Activated CD4-positive, alpha-beta T cell treated with anti-CD3 and anti-CD28 coated beads for 36 hours (primary cell): ENCODE measurements at regions not wholly inside any gene's neighbourhood (a gene's known extent, or its start where the extent isn't known, plus 50 kb on each side); places are given as distances from the start of the nearest gene placed in this dataset.

Source experiments
- ATAC-seq: fragments of 200-7000 bp; cut with Tn5 transposase; one replicate; pipeline ENCODE4 v1.10.0; 2021; ENCODE audit warnings: mild to moderate bottlenecking, moderate library complexity
- CTCF ChIA-PET: fragments of 350-600 bp; sonication (Branson Sonifier 250); formaldehyde crosslinking; loops from one replicate; lab custom pipeline; 2021; ENCODE audit warnings: antibody characterized with exemption; lab: Charles Lee
- POLR2A ChIA-PET: fragments of 350-600 bp; sonication (Branson Sonifier 250); formaldehyde crosslinking; loops from one replicate; lab custom pipeline; 2021; ENCODE audit warnings: antibody characterized with exemption, inconsistent platforms; lab: Charles Lee
- DNase-seq: peaks from one replicate; pipeline ENCODE4 v3.0.0-alpha.2; 2020
- H3K27ac Mint-ChIP-seq: one replicate; pipeline ENCODE4 v1.8.0; 2021; ENCODE audit warnings: mixed read lengths
- H3K27me3 Mint-ChIP-seq: one replicate; pipeline ENCODE4 v1.8.0; 2021; ENCODE audit warnings: mixed read lengths
- H3K36me3 Mint-ChIP-seq: one replicate; pipeline ENCODE4 v1.8.0; 2021; ENCODE audit warnings: low read depth, mixed read lengths
- H3K4me1 Mint-ChIP-seq: one replicate; pipeline ENCODE4 v1.8.0; 2021; ENCODE audit warnings: mixed read lengths
- H3K4me3 Mint-ChIP-seq: one replicate; pipeline ENCODE4 v1.8.0; 2021; ENCODE audit warnings: mild to moderate bottlenecking, moderate library complexity, mixed read lengths
- H3K9me3 Mint-ChIP-seq: one replicate; pipeline ENCODE4 v1.8.0; 2021; ENCODE audit warnings: low read depth, mixed read lengths
- intact Hi-C, 2 experiments: fragments of 100-400 bp; cut with DNase I in 1 of 2; cut with micrococcal nuclease in 1 of 2; formaldehyde crosslinking; loops; one replicate each; pipeline versions ENCODE4 v1.14.2 to v1.15.1; 2022 to 2024; cut with DNase I, micrococcal nuclease

DNA sequence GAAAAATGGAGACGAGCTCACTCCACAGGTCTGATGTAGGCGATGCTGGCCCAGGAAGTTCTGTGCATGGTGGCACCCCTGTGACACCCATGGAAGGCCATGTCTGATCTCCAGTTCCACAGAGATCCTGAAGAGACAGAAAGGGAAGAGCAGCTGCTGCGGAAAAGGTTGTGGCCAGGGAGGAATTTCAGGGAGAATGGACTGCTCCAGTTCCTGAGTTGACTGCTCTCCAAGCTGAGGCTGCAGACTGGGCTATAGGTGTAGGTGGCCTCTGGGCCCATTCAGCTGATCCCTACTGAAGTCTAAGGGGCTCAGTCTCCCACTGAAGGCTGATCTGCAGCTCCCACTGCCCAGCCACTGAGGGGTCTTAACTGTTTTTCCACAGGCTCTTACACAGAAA, 89.2 kb downstream of the ETS2 start:
- H3K9me3 Mint-ChIP-seq, result peaks cover 4% of the 10 kb centered on the region
- peaks cover 22% of the 10 kb centered on the region for H3K27me3 Mint-ChIP-seq
- ATAC-seq (no peak), DNase-seq (no peak)
- no peak overlapping the region for H3K4me3 Mint-ChIP-seq
- no peaks in the 10 kb centered on the region for H3K36me3 Mint-ChIP-seq
- H3K27ac Mint-ChIP-seq, result no peak overlapping the region
- ChIA-PET POLR2A (no interaction called here), CTCF (interaction anchor here (1.7 kb wide), 1 partner anchor 8 kb away, joined by 6 read pairs; no protein-coding TSS in a partner anchor)
- intact Hi-C loops, result no loop called here
- peaks cover 18% of the 10 kb centered on the region for H3K4me1 Mint-ChIP-seq

DNA sequence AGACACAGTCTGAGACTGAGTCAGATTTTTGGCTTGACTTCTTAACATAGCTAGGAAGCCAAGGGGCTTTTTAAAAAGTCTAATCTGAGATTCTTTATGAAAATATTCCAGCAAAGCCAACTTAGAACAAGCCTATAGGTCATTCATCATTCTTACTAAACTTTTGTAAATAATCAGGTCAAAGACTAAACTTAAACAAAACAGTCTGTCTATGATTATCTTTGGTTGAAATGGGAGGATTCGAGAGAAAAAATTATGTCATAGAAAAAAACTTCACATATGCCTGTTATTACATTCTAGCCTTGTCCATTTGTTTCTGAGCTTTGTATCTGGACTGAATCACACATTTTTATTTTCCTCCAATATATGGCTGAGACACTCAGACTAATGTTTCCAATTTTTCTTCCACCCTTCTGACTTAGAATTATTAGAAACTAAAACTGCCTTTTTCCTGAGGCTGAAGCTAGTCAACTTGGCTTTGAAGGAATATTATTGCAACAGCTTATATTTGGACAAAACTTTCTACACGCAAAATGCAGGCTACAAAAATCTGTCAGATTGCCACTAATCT, 83.3 kb downstream of the ETS2 start:
- Mint-ChIP-seq H3K27me3 (peaks cover 22% of the 10 kb centered on the region), H3K9me3 (peaks cover 20% of the 10 kb centered on the region), H3K4me3 (no peak overlapping the region), H3K27ac (no peak overlapping the region), H3K4me1 (peaks cover 2% of the 10 kb centered on the region), H3K36me3 (peaks cover 2% of the 10 kb centered on the region)
- ChIA-PET POLR2A (no interaction called here), CTCF (interaction anchor here (0.8 to 1.1 kb wide), 2 partner anchors 22 to 154 kb away, joined by 3 read pairs; no protein-coding TSS in a partner anchor)
- intact Hi-C loops, result no loop called here
- no peak for ATAC-seq
- no peak for DNase-seq

DNA sequence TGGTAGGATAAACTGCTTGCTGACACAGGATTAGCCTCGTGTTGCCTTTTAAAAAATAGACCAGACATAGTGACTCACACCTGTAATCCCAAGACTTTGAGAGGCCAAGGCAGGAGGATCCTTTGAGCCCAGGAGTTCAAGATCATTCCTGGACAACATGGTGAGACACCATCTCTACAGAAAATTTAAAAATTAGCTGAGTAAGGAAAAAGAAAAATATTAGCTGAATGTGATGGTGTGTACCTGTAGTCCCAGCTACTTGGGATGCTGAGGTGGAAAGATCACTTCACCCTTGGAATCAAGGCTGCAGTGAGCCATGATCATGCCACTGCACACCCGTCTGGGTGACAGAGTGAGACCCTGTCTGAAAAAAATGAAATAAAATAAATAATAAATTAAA, 82.0 kb downstream of the ETS2 start:
- Mint-ChIP-seq H3K9me3 (peaks cover 20% of the 10 kb centered on the region), H3K27ac (no peak overlapping the region), H3K4me1 (peaks cover 2% of the 10 kb centered on the region), H3K4me3 (no peak overlapping the region), H3K27me3 (peaks cover 19% of the 10 kb centered on the region), H3K36me3 (peaks cover 2% of the 10 kb centered on the region)
- ATAC-seq, result no peak
- no peak for DNase-seq
- intact Hi-C loops, result no loop called here
- CTCF ChIA-PET, result interaction anchor here (1.0 kb wide), 1 partner anchor 8 kb away, joined by 6 read pairs; no protein-coding TSS in a partner anchor
- POLR2A ChIA-PET, result no interaction called here

DNA sequence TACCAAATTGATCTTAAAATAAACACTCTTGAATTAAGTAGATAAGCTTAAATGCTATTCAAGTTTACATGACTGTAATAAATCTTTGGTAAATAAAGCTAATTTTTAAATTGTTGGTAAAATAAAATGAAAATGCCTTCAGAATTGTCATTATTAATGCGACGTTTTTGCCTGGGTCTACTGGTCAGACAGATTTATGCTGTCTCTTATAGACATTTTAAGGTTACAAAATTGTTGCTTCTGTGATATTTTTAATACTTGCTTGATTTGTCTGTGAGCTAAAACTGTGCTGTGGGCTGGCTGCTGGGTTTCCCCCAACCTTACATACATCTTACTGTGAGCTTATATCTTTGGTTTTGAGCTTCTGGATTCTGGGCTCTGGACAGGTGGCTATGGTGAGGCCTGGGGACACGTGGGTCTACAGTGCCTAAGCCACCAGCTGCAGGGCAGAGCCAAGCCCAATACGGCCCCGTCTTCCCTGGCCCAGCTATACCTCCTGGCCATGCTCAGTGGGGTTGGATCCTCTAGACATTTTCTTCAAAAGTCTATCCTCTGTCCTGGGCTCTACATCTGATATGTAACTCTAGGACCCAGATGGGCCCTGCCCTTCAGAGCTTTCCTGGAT, 81.4 kb downstream of the ETS2 start:
- Mint-ChIP-seq H3K4me1 (peaks cover 2% of the 10 kb centered on the region), H3K27me3 (peaks cover 17% of the 10 kb centered on the region), H3K9me3 (peaks cover 20% of the 10 kb centered on the region), H3K36me3 (peaks cover 2% of the 10 kb centered on the region), H3K4me3 (no peak overlapping the region), H3K27ac (no peak overlapping the region)
- ATAC-seq (no peak), DNase-seq (no peak)
- intact Hi-C loops, result no loop called here
- ChIA-PET CTCF (interaction anchor here (0.6 to 1.0 kb wide), 2 partner anchors 9 to 156 kb away, joined by 3 to 6 read pairs; no protein-coding TSS in a partner anchor), POLR2A (no interaction called here)

DNA sequence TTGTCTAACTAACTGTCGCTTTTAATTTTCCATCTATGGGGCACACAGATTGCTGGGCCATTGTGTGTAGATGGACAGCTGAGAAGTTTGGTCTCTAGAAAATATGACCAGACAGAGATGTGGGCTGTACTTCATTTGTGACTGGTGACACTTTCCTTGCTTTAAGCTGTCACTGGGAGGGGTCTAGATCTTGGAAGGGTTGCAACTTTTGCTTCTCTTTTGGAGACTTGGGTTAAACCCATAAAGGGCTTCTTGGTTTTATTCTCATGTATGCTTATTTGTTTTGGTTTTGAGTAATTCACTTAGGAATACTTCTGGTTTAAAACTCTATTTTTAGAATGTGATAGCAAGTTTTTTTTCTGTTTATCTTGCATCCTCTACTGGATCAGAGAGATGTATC, 80.2 kb downstream of the ETS2 start:
- no peak for ATAC-seq
- POLR2A ChIA-PET, result no interaction called here
- H3K36me3 Mint-ChIP-seq, result peaks cover 2% of the 10 kb centered on the region
- no peak overlapping the region for H3K27ac Mint-ChIP-seq
- DNase-seq, result no peak
- H3K4me1 Mint-ChIP-seq, result peaks cover 2% of the 10 kb centered on the region
- no peak overlapping the region for H3K4me3 Mint-ChIP-seq
- H3K27me3 Mint-ChIP-seq, result peaks cover 17% of the 10 kb centered on the region
- intact Hi-C loops, result no loop called here
- H3K9me3 Mint-ChIP-seq, result peaks cover 22% of the 10 kb centered on the region
- CTCF ChIA-PET, result no interaction called here

DNA sequence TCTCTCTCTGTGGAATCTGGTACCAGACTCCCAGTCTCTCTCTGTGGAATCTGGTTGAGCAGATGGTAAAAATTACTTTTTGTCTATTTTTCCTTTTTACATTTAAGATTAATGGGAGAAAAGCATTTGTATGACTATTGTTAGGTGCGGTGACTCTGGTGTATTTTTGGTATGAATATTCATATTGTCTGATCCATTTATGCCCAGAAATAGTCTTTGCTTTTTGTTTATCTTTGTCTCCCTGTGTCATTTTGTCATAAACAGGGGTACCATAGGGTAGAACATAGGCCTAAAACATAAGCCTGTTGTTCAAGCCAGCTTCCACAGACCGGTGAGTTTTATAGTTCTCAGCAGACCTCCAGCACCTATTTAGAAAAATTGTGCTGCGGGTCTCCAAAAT, 78.7 kb downstream of the ETS2 start:
- POLR2A ChIA-PET, result no interaction called here
- Mint-ChIP-seq H3K27ac (no peak overlapping the region), H3K36me3 (peaks cover 2% of the 10 kb centered on the region), H3K4me3 (no peak overlapping the region), H3K4me1 (no peaks in the 10 kb centered on the region), H3K9me3 (peaks cover 28% of the 10 kb centered on the region), H3K27me3 (peaks cover 9% of the 10 kb centered on the region)
- CTCF ChIA-PET, result no interaction called here
- intact Hi-C loops, result no loop called here
- no peak for ATAC-seq
- DNase-seq, result no peak

DNA sequence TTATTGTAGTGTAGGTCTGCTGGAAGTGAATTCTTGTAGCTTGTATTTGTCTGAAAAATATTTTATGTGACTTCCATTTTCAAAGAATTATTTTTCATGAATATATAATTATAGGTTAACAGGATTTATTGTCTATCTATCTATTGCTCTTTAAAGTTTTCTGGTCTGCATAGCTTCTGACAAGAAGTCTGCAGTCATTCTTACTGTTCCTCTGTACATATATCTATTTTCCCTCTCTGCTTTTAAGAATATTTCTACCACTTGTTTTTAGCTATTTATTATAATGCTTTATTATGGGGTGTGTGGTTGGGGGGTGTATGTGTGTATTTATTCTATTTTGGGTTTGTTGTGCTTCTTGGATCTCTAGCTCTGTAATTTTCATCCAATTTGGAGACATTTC, 77.4 kb downstream of the ETS2 start:
- ChIA-PET POLR2A (no interaction called here), CTCF (interaction anchor here (0.6 to 1.2 kb wide), 5 partner anchors 9 to 139 kb away, joined by 3 to 4 read pairs (median 3); no protein-coding TSS in a partner anchor)
- peaks cover 2% of the 10 kb centered on the region for H3K36me3 Mint-ChIP-seq
- ATAC-seq (no peak), DNase-seq (no peak)
- H3K27me3 Mint-ChIP-seq, result peaks cover 9% of the 10 kb centered on the region
- H3K9me3 Mint-ChIP-seq, result peaks cover 27% of the 10 kb centered on the region
- H3K4me1 Mint-ChIP-seq, result no peaks in the 10 kb centered on the region
- intact Hi-C loops, result no loop called here
- H3K4me3 Mint-ChIP-seq, result no peak overlapping the region
- H3K27ac Mint-ChIP-seq, result no peak overlapping the region

DNA sequence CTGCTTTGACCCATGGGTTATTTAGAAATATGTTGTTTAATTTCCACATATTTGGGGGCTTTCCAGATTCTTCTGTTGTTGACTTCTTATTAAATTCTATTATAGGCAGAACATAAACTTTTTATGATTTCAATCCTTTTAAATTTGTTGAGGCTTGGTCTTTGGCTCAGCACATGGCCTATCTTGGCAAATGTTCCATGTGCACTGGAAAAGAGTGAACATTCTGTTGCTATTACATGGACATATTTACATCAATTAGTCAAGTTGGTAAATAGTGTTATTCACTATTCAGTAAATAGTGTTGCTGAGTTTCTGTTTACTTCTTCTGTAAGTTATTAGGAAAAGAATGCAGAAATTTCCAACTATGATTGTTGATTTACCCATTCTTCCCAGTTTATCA, 75.4 kb downstream of the ETS2 start:
- DNase-seq (no peak), ATAC-seq (no peak)
- Mint-ChIP-seq H3K27me3 (peaks cover 4% of the 10 kb centered on the region), H3K4me1 (no peaks in the 10 kb centered on the region), H3K4me3 (no peak overlapping the region), H3K9me3 (peaks cover 15% of the 10 kb centered on the region), H3K27ac (no peak overlapping the region), H3K36me3 (peaks cover 2% of the 10 kb centered on the region)
- intact Hi-C loops, result no loop called here
- CTCF ChIA-PET, result no interaction called here
- POLR2A ChIA-PET, result no interaction called here

DNA sequence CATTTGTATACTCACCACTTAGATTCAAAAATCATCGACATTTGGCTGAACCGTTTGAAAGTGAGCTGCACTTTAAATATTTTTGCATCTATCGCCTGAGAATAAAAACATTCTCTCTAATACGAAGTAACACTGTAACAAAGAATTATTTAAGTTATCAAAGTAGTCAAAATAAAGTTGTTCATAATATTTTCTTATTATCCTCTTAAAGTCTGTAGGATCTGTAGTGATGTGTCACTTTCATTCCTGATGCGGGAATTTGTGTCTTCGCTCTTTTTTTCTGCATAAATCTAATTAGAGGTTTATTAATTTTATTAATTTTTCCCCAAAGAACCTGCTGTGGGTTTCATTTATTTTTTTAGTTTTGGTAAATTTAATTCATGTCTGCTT, 74.8 kb downstream of the ETS2 start:
- intact Hi-C loops, result no loop called here

DNA sequence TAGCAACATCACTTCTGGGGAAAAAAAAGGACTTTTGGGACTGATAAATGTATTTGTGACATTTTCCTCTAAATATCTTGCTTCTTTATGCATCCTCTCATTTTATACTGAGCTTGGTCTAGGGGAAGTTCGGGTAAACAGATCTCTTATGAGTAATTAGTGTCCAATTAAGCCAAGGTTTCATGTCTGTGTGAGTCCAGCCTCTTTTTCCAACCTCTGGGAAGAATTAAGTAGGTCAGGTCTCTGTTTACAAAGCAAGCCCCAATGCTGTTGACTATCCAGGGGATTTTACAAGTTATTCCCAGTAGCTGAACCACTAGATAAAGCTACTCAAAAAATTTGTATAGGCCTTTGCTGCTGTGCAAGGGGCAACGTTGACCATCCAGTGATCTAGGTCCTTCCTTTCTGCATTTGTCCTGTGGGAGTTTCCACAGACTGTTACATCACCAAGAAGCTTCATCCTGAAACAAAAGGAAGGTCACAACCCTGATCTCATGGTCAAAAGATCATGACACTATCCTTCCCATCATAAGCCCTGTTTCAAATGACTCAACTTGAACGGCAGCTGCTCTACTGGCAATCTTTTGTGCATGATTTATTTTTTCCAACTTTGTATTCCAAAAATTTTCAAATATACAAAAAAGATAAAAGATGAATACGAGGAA, 74.3 kb downstream of the ETS2 start:
- no peak overlapping the region for H3K4me3 Mint-ChIP-seq
- DNase-seq, result no peak
- intact Hi-C loops, result no loop called here
- no peak for ATAC-seq
- peaks cover 2% of the 10 kb centered on the region for H3K27me3 Mint-ChIP-seq
- H3K36me3 Mint-ChIP-seq, result no peaks in the 10 kb centered on the region
- peaks cover 11% of the 10 kb centered on the region for H3K9me3 Mint-ChIP-seq
- ChIA-PET CTCF (interaction anchor here (0.6 to 0.7 kb wide), 2 partner anchors 26 to 93 kb away, joined by 3 read pairs; no protein-coding TSS in a partner anchor), POLR2A (no interaction called here)
- no peaks in the 10 kb centered on the region for H3K4me1 Mint-ChIP-seq
- H3K27ac Mint-ChIP-seq, result no peak overlapping the region

More for the DNA sequence above, 74.8 kb downstream of the ETS2 start:
- no peak overlapping the region for H3K27ac Mint-ChIP-seq
- peaks cover 15% of the 10 kb centered on the region for H3K9me3 Mint-ChIP-seq
- POLR2A ChIA-PET, result no interaction called here
- no peak for ATAC-seq
- H3K4me1 Mint-ChIP-seq, result no peaks in the 10 kb centered on the region
- H3K27me3 Mint-ChIP-seq, result peaks cover 4% of the 10 kb centered on the region
- H3K4me3 Mint-ChIP-seq, result no peak overlapping the region
- peaks cover 2% of the 10 kb centered on the region for H3K36me3 Mint-ChIP-seq
- CTCF ChIA-PET, result interaction anchor here (0.7 kb wide), 1 partner anchor 92 kb away, joined by 3 read pairs; no protein-coding TSS in a partner anchor
- no peak for DNase-seq

DNA sequence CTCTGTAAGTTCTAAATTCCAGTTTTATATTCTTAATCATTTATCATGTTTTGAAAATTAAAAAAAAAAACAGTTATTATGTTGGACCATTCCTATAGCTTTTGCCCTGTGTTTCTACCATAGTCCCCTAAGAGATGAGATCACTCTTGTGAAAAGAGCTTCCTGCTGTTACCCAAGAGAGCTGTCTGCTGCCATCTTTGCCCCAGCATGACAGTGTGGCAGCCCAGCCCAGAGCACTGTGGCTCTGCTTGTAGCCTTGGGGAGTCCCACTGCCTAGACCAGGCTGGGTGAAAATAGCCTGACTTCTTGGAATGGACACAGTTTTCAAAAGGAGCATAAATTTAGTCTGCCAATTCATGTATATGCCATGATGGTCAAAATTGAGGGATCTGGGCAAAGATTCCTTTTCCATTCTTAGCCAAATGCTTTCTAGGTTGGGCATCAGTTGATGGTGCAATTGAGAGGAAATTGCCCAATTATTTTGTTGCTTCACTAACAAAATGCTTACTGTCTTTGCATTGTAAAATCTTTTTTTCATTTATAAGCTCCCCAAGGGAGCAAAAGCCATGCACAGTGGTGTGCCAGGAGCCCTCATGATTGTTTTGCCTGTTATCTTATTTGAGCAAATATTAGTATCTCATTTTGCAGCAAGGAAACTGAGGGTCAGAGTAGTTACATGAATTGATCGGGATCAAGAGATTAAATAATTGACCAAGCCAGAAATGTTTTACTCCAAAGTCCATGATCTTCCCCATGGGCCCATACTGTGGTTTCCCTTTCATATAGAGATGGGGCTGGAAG, 72.8 kb downstream of the ETS2 start:
- no peak overlapping the region for H3K27ac Mint-ChIP-seq
- peaks cover 10% of the 10 kb centered on the region for H3K9me3 Mint-ChIP-seq
- H3K27me3 Mint-ChIP-seq, result no peaks in the 10 kb centered on the region
- DNase-seq, result no peak
- ChIA-PET CTCF (no interaction called here), POLR2A (no interaction called here)
- no peaks in the 10 kb centered on the region for H3K36me3 Mint-ChIP-seq
- intact Hi-C loops, result no loop called here
- no peak overlapping the region for H3K4me3 Mint-ChIP-seq
- ATAC-seq, result no peak
- H3K4me1 Mint-ChIP-seq, result no peaks in the 10 kb centered on the region
